GM18505 (cell line): ENCODE measurements at regions not wholly inside any gene's neighbourhood (a gene's known extent, or its start where the extent isn't known, plus 50 kb on each side); places are given as distances from the start of the nearest gene placed in this dataset.

Experiments
- ATAC-seq: cut with Tn5 transposase; IDR thresholded peaks from one replicate; pipeline ENCODE4 v1.9.1; 2021; ENCODE audit not compliant: unreplicated experiment
- POLR2A ChIP-seq: IDR thresholded peaks from 4 replicates; pipeline ENCODE4 v1.6.1; 2011; ENCODE audit warnings: borderline replicate concordance; ENCODE audit not compliant: insufficient read depth, insufficient read length; ENCODE audit errors: extremely low read depth

GRCh38 chr5:110134963-110135935 lies 445.5 kb downstream of the MAN2A1 start:
- no peak for ATAC-seq
- no peak for TF ChIP-seq POLR2A

GRCh38 chr5:110150199-110150598 lies 460.5 kb downstream of the MAN2A1 start:
- no peak for ATAC-seq
- no peak for TF ChIP-seq POLR2A

GRCh38 chr5:110159202-110159601 lies 469.5 kb downstream of the MAN2A1 start:
- no peak for TF ChIP-seq POLR2A
- ATAC-seq: no peak

- ATAC-seq: no peak
Observed at GRCh38 chr5:110161162-110161561, 471.4 kb downstream of the MAN2A1 start.

GRCh38 chr5:110165366-110165765 lies 475.6 kb downstream of the MAN2A1 start:
- no peak for TF ChIP-seq POLR2A
- ATAC-seq: no peak

More at GRCh38 chr5:110161162-110161561, 471.4 kb downstream of the MAN2A1 start:
- TF ChIP-seq POLR2A: no peak

- ATAC-seq: no peak
- no peak for TF ChIP-seq POLR2A
Observed at GRCh38 chr5:110167384-110167783, 477.7 kb downstream of the MAN2A1 start.

GRCh38 chr5:110169461-110169860 lies 479.7 kb downstream of the MAN2A1 start:
- no peak for ATAC-seq
- TF ChIP-seq POLR2A: no peak

GRCh38 chr5:110177729-110178128 lies 488.0 kb downstream of the MAN2A1 start:
- no peak for ATAC-seq
- no peak for TF ChIP-seq POLR2A

- no peak for ATAC-seq
- no peak for TF ChIP-seq POLR2A
Observed at GRCh38 chr5:110179321-110179720, 489.6 kb downstream of the MAN2A1 start.

GRCh38 chr5:110194191-110194590 lies 504.5 kb downstream of the MAN2A1 start:
- no peak for TF ChIP-seq POLR2A

GRCh38 chr5:110195288-110195687 lies 505.6 kb downstream of the MAN2A1 start:
- TF ChIP-seq POLR2A: no peak

More at GRCh38 chr5:110194191-110194590, 504.5 kb downstream of the MAN2A1 start:
- no peak for ATAC-seq

GRCh38 chr5:110201791-110202190 lies 512.1 kb downstream of the MAN2A1 start:
- ATAC-seq: no peak
- TF ChIP-seq POLR2A: no peak

More at GRCh38 chr5:110195288-110195687, 505.6 kb downstream of the MAN2A1 start:
- ATAC-seq: no peak

- no peak for ATAC-seq
Observed at GRCh38 chr5:110203661-110204060, 513.9 kb downstream of the MAN2A1 start.

GRCh38 chr5:110209401-110209800 lies 517.1 kb downstream of the TMEM232 start:
- TF ChIP-seq POLR2A: no peak
- ATAC-seq: no peak

More at GRCh38 chr5:110203661-110204060, 513.9 kb downstream of the MAN2A1 start:
- no peak for TF ChIP-seq POLR2A
